ENCODE measurements at regions not wholly inside any gene's neighbourhood (a gene's known extent, or its start where the extent isn't known, plus 50 kb on each side); places are given as distances from the start of the nearest gene placed in this dataset.

DNA sequence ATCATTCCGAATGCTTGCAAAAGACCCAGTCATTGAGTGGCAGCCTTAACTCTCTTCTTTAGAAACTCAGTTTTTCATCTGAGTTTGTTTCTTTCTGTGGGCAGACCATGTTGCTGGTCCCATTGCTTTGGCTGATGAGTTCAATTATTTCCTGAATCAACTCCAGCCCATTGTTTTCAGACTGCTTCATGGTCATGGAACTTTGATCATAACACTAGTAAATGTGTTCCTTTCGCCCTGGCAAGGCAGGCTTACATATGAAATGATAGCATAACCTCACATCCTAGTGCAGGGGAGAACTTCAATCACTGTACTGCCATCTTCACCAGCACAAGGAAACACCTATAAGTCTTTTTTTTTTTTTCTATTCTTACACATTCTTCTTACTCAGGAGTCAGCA is 50.0 kb upstream of the DUSP10 start:
- H3K56ac ChIP-seq (ENCODE audit: insufficient read length, low read depth, low read length) = no peak overlapping the region
- H3K4me2 ChIP-seq (ENCODE audit: insufficient read depth, insufficient read length, low read length) = no peak overlapping the region
- H2AFZ ChIP-seq (ENCODE audit: low read length) = no peak overlapping the region
- H3T11ph ChIP-seq (ENCODE audit: low read length) = no peak overlapping the region
- no peak overlapping the region for H4K8ac ChIP-seq (replicated peaks; ENCODE audit: insufficient read length, low read depth, low read length)
- no peak overlapping the region for H4K5ac ChIP-seq (ENCODE audit: insufficient read length, low read depth, low read length)
- TF ChIP-seq, protein P1, sequence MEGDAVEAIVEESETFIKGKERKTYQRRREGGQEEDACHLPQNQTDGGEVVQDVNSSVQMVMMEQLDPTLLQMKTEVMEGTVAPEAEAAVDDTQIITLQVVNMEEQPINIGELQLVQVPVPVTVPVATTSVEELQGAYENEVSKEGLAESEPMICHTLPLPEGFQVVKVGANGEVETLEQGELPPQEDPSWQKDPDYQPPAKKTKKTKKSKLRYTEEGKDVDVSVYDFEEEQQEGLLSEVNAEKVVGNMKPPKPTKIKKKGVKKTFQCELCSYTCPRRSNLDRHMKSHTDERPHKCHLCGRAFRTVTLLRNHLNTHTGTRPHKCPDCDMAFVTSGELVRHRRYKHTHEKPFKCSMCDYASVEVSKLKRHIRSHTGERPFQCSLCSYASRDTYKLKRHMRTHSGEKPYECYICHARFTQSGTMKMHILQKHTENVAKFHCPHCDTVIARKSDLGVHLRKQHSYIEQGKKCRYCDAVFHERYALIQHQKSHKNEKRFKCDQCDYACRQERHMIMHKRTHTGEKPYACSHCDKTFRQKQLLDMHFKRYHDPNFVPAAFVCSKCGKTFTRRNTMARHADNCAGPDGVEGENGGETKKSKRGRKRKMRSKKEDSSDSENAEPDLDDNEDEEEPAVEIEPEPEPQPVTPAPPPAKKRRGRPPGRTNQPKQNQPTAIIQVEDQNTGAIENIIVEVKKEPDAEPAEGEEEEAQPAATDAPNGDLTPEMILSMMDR (conservative IDR thresholded peaks at IDR 0.05) = no peak
- no peak overlapping the region for H2BK12ac ChIP-seq (ENCODE audit: insufficient read length, low read depth, low read length)
- H4K91ac ChIP-seq (ENCODE audit: insufficient read length, low read depth, low read length) = no peak overlapping the region
- no peak overlapping the region for H2BK15ac ChIP-seq (ENCODE audit: low read depth, low read length)
- H2BK20ac ChIP-seq (ENCODE audit: low read depth, low read length, poor library complexity, severe bottlenecking) = no peak overlapping the region
- H3K9me3 ChIP-seq (ENCODE audit: control insufficient read depth, low read depth, low read length) = no peaks in the 10 kb centered on the region
- no peak overlapping the region for H3K27ac ChIP-seq (ENCODE audit: insufficient read length, low read depth, low read length)
- no peaks in the 10 kb centered on the region for H3K4me1 ChIP-seq (ENCODE audit: insufficient read depth, low read length)
- Mint-ChIP-seq H3K4me3 (no peak overlapping the region), H3K4me1 (peaks cover 1 to 6% of the 10 kb centered on the region in 2 experiments), H3K36me3 (ENCODE audit: insufficient read depth in 1 of 3, low read depth in 3 of 3) (no peaks in the 10 kb centered on the region), H3K27ac (no peak overlapping the region), H3K9me3 (no peaks in the 10 kb centered on the region), H3K27me3 (ENCODE audit: low read depth) (no peaks in the 10 kb centered on the region)
- H3K23ac ChIP-seq (ENCODE audit: insufficient read length, low read depth, low read length) = no peak overlapping the region
- no peak overlapping the region for H3K9ac ChIP-seq (ENCODE audit: extremely low read depth, insufficient read length, low read length)
- no peak overlapping the region for H3K4ac ChIP-seq (ENCODE audit: low read depth, low read length)
- H4K20me1 ChIP-seq (ENCODE audit: control insufficient read depth, insufficient read depth, insufficient read length) = no peaks in the 10 kb centered on the region
- no peak for DNase-seq
- H3K79me2 ChIP-seq (ENCODE audit: insufficient read depth, low read length) = no peaks in the 10 kb centered on the region
- no peak overlapping the region for H2BK5ac ChIP-seq (ENCODE audit: insufficient read length, low read length)
- H2BK120ac ChIP-seq (ENCODE audit: low read depth, low read length, poor library complexity, severe bottlenecking) = no peak overlapping the region
- no peak overlapping the region for H2AK5ac ChIP-seq (ENCODE audit: insufficient read length, low read length)
- no peaks in the 10 kb centered on the region for H3K79me1 ChIP-seq (ENCODE audit: insufficient read depth, low read depth, low read length, poor library complexity, severe bottlenecking)
- WGBS (ENCODE audit: extremely low coverage, insufficient read length, low lambda C conversion rate) = no CpG with 5 or more reads among the region's 2 CpGs
- no peak overlapping the region for H3K18ac ChIP-seq (ENCODE audit: insufficient read length, low read depth, low read length)
- no peak overlapping the region for H3K14ac ChIP-seq (ENCODE audit: insufficient read depth, low read length)
- H3K27me3 ChIP-seq (ENCODE audit: insufficient read depth, low read length) = no peaks in the 10 kb centered on the region
- no peaks in the 10 kb centered on the region for H3K23me2 ChIP-seq (ENCODE audit: insufficient read length, low read depth, low read length, poor library complexity, severe bottlenecking)
